DLD1 (cell line): ENCODE measurements at regions not wholly inside any gene's neighbourhood (a gene's known extent, or its start where the extent isn't known, plus 50 kb on each side); places are given as distances from the start of the nearest gene placed in this dataset.

Experiments
- in situ Hi-C: cut with HindIII; loops from 2 replicates; pipeline ENCODE4 v1.10.0; 2017; ENCODE audit warnings: low sequenced_read_pairs

- in situ Hi-C loops: no loop called here
These were observed 442.0 kb downstream of the EIPR1 start for GRCh38 chr2:2935445-2936149.

- in situ Hi-C loops: no loop called here
These were observed 444.2 kb downstream of the EIPR1 start for GRCh38 chr2:2933426-2933825.

- in situ Hi-C loops: no loop called here
These were observed 444.8 kb downstream of the EIPR1 start for GRCh38 chr2:2932692-2933305.

GRCh38 chr2:2932189-2932588 lies 445.4 kb downstream of the EIPR1 start:
- in situ Hi-C loops: no loop called here

GRCh38 chr2:2931318-2932075 lies 446.1 kb downstream of the EIPR1 start:
- in situ Hi-C loops: no loop called here

- in situ Hi-C loops: no loop called here
These were observed 446.8 kb downstream of the EIPR1 start for GRCh38 chr2:2930841-2931240.

- in situ Hi-C loops: no loop called here
These were observed 450.8 kb downstream of the EIPR1 start for GRCh38 chr2:2926858-2927175.

- in situ Hi-C loops: no loop called here
These were observed 451.4 kb downstream of the EIPR1 start for GRCh38 chr2:2926009-2926857.

GRCh38 chr2:2922156-2922555 lies 455.5 kb downstream of the EIPR1 start:
- in situ Hi-C loops: no loop called here

GRCh38 chr2:2921011-2921720 lies 456.5 kb downstream of the EIPR1 start:
- in situ Hi-C loops: no loop called here

GRCh38 chr2:2919574-2920365 lies 457.8 kb downstream of the EIPR1 start:
- in situ Hi-C loops: no loop called here

- in situ Hi-C loops: no loop called here
These were observed 458.6 kb downstream of the EIPR1 start for GRCh38 chr2:2919026-2919425.

GRCh38 chr2:2916621-2917020 lies 461.0 kb downstream of the EIPR1 start:
- in situ Hi-C loops: no loop called here

- in situ Hi-C loops: no loop called here
These were observed 463.4 kb downstream of the EIPR1 start for GRCh38 chr2:2914252-2914651.

- in situ Hi-C loops: no loop called here
These were observed 464.0 kb downstream of the EIPR1 start for GRCh38 chr2:2913601-2914120.

- in situ Hi-C loops: no loop called here
These were observed 464.9 kb downstream of the EIPR1 start for GRCh38 chr2:2912731-2913130.

- in situ Hi-C loops: no loop called here
These were observed 465.3 kb downstream of the EIPR1 start for GRCh38 chr2:2912293-2912692.

- in situ Hi-C loops: no loop called here
These were observed 467.4 kb downstream of the EIPR1 start for GRCh38 chr2:2910259-2910658.
